ENCODE measurements at regions not wholly inside any gene's neighbourhood (a gene's known extent, or its start where the extent isn't known, plus 50 kb on each side); places are given as distances from the start of the nearest gene placed in this dataset.

DNA sequence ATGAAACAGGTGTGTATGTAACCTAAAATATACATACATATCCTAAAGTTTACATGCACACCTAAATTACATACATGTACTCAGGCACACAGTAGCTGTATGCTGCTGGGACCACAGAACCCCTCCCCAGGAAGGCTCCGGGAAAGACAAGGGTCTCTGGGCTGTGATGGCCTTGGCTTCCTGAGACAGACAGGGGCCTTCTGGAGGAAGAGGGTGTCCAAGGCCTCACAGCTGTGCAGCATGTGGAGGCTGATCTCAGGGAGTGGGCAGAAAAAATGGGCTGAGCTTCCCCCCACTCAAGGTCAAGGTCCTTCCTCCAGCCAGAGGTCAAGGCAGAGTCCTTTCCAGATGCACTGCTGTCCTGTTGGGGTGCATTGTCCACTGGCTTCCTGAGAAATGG, 129.1 kb upstream of the THBS2 start:
- H3K79me2 ChIP-seq (ENCODE audit: low read length) = no peaks in the 10 kb centered on the region

DNA sequence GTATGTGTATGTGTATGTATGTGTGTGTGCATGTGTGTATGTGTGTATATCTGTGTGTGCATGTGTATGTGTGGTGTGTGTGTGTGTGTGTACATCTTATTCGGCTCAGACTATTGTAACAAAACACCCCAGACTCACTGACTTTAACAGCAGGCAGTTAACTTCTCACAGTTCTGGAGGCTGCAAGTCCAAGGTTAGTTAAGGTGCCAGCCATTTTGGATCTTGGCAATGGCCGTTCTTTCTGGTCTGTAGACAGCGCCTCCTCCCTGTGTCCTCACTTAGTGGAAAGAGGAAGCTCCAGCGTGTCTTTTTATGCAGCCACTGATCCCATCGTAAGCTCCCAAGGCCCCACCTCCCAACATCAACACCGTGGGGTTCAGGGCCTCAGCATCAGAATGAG, 128.3 kb upstream of the THBS2 start:
- Histone ChIP-seq H3K4me1 (ENCODE audit: low read length) (no peaks in the 10 kb centered on the region), H2AFZ (ENCODE audit: low read length) (no peak overlapping the region), H3K4me2 (ENCODE audit: low read depth, low read length, poor library complexity, severe bottlenecking) (no peak overlapping the region), H3K36me3 (ENCODE audit: insufficient read depth, low read length) (no peaks in the 10 kb centered on the region), H4K20me1 (ENCODE audit: insufficient read depth, low read depth, low read length) (no peaks in the 10 kb centered on the region), H3K4me3 (ENCODE audit: low read length) (no peak overlapping the region), H3K79me2 (ENCODE audit: low read length) (no peaks in the 10 kb centered on the region), H3K9ac (ENCODE audit: low read length) (no peak overlapping the region), H3K27ac (ENCODE audit: low read length) (no peak overlapping the region), H3K27me3 (ENCODE audit: low read length) (no peaks in the 10 kb centered on the region), H3K9me3 (ENCODE audit: low read length) (no peaks in the 10 kb centered on the region; the same call in 1 of the 2 replicates), H3K9me2 (replicated peaks; ENCODE audit: insufficient read depth, low read length) (no peaks in the 10 kb centered on the region)
- no peak for DNase-seq

More for the DNA sequence above, 129.1 kb upstream of the THBS2 start:
- H3K36me3 ChIP-seq (ENCODE audit: insufficient read depth, low read length) = no peaks in the 10 kb centered on the region
- DNase-seq = no peak
- no peaks in the 10 kb centered on the region for H4K20me1 ChIP-seq (ENCODE audit: insufficient read depth, low read depth, low read length)
- H3K4me2 ChIP-seq (ENCODE audit: low read depth, low read length, poor library complexity, severe bottlenecking) = no peak overlapping the region
- H3K4me3 ChIP-seq (ENCODE audit: low read length) = no peak overlapping the region
- no peaks in the 10 kb centered on the region for H3K27me3 ChIP-seq (ENCODE audit: low read length)
- H3K4me1 ChIP-seq (ENCODE audit: low read length) = no peaks in the 10 kb centered on the region
- H3K9me2 ChIP-seq (replicated peaks; ENCODE audit: insufficient read depth, low read length) = no peaks in the 10 kb centered on the region
- no peaks in the 10 kb centered on the region; the same call in 1 of the 2 replicates for H3K9me3 ChIP-seq (ENCODE audit: low read length)
- no peak overlapping the region for H2AFZ ChIP-seq (ENCODE audit: low read length)
- no peak overlapping the region for H3K27ac ChIP-seq (ENCODE audit: low read length)
- no peak overlapping the region for H3K9ac ChIP-seq (ENCODE audit: low read length)

DNA sequence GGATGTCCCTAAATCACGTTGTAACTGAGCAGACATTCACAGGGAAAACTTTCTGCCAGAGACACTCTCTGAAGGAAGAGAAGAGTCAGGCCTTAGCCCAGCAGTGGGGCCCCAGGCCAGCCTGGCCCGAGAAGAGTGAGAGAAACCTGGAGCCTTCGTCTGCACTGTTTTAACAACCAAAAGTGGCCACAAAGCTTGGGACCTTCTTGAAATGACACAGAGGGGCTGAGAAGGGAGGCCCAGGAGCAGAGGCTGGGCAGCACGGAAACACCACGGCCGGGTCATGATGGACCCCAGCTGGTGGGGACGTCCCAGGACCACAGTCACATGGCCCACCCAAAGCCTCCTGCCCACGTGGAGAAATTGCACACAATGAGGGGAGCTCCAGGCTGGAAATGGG, 126.8 kb upstream of the THBS2 start:
- H3K9me3 ChIP-seq (ENCODE audit: low read length) = no peaks in the 10 kb centered on the region; the same call in 1 of the 2 replicates
- no peak overlapping the region for H2AFZ ChIP-seq (ENCODE audit: low read length)
- H3K79me2 ChIP-seq (ENCODE audit: low read length) = no peaks in the 10 kb centered on the region
- no peak overlapping the region for H3K27ac ChIP-seq (ENCODE audit: low read length)
- H3K4me1 ChIP-seq (ENCODE audit: low read length) = no peaks in the 10 kb centered on the region
- no peaks in the 10 kb centered on the region for H3K27me3 ChIP-seq (ENCODE audit: low read length)
- no peaks in the 10 kb centered on the region for H3K9me2 ChIP-seq (replicated peaks; ENCODE audit: insufficient read depth, low read length)
- no peak overlapping the region for H3K9ac ChIP-seq (ENCODE audit: low read length)
- no peaks in the 10 kb centered on the region for H3K36me3 ChIP-seq (ENCODE audit: insufficient read depth, low read length)
- no peak overlapping the region for H3K4me3 ChIP-seq (ENCODE audit: low read length)
- no peaks in the 10 kb centered on the region for H4K20me1 ChIP-seq (ENCODE audit: insufficient read depth, low read depth, low read length)
- DNase-seq = no peak
- H3K4me2 ChIP-seq (ENCODE audit: low read depth, low read length, poor library complexity, severe bottlenecking) = no peak overlapping the region

DNA sequence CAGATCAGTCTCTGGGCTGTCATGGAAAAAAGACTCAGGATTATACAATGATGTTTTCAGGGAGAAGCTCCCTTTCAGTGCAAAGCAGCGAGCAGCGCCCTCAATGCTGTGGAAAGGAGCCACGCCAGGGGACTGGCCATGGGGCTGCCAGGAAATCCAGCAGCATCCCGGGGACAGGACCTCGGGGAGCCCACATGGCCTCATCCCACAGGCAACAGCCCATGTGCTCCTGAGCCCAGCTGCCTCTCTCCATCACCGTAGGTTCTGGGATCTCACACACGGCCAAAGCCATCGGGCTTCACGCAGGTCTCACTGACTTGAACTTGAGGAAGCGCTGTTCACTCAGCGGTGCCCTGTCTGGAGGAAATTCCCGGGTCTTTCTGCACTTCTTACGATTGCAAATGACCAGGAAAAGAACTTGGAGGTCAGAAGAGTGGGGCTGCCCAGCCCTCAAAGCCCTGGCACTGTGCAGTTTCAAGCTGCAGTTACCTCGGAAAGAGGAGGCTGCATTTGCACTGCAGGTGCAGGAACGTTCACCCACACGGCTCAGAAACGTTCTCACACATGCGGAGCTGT, 125.9 kb upstream of the THBS2 start:
- Histone ChIP-seq H3K4me1 (ENCODE audit: low read length) (no peaks in the 10 kb centered on the region), H3K9me3 (ENCODE audit: low read length) (no peaks in the 10 kb centered on the region; the same call in 1 of the 2 replicates), H3K79me2 (ENCODE audit: low read length) (no peaks in the 10 kb centered on the region), H4K20me1 (ENCODE audit: insufficient read depth, low read depth, low read length) (no peaks in the 10 kb centered on the region), H3K9me2 (replicated peaks; ENCODE audit: insufficient read depth, low read length) (no peaks in the 10 kb centered on the region), H3K9ac (ENCODE audit: low read length) (no peak overlapping the region), H3K27ac (ENCODE audit: low read length) (no peak overlapping the region), H3K36me3 (ENCODE audit: insufficient read depth, low read length) (no peaks in the 10 kb centered on the region), H3K4me3 (ENCODE audit: low read length) (no peak overlapping the region), H3K27me3 (ENCODE audit: low read length) (no peaks in the 10 kb centered on the region), H2AFZ (ENCODE audit: low read length) (no peak overlapping the region), H3K4me2 (ENCODE audit: low read depth, low read length, poor library complexity, severe bottlenecking) (no peak overlapping the region)
- DNase-seq = no peak

DNA sequence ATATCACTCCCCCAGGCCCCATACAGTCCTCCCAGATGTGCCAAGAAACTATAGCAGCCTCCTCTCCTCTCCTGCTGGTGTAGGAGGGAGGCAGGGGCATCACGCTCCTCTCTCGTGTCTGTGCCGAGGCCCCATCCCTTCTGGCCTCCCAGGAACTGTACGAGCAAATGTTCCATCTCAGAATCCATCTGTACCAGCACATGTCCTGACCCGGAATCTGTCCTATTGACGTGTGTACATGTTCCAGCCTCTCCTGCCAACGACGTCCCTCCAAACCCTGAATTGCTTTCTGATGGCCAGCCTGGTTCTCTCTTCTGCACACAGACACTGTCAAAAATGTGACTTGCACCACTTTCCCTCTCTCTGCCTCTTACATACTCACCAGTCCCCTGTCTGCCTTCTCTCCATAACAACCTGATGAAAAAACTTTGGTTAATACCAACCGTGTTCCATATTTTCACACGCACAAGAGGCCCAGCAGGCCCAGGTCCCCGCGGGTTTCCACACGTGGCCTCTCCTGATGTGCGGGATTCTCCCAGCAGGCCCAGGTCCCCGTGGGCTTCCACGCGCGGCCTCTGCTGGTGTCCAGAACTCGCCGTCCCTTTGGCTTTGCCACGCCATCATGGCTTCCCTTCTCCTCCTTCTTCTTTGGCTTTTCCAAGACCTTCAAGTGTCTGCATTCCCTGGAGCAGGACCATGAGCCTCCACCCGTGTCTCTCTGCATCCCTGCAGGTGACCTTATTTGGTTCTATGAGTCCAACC, 125.2 kb upstream of the THBS2 start:
- no peak overlapping the region for H3K9ac ChIP-seq (ENCODE audit: low read length)
- H3K27ac ChIP-seq (ENCODE audit: low read length) = no peak overlapping the region
- H3K4me2 ChIP-seq (ENCODE audit: low read depth, low read length, poor library complexity, severe bottlenecking) = no peak overlapping the region
- H2AFZ ChIP-seq (ENCODE audit: low read length) = no peak overlapping the region
- no peaks in the 10 kb centered on the region for H4K20me1 ChIP-seq (ENCODE audit: insufficient read depth, low read depth, low read length)
- H3K4me3 ChIP-seq (ENCODE audit: low read length) = no peak overlapping the region
- no peak for DNase-seq
- H3K79me2 ChIP-seq (ENCODE audit: low read length) = no peaks in the 10 kb centered on the region
- H3K9me3 ChIP-seq (ENCODE audit: low read length) = no peaks in the 10 kb centered on the region; the same call in 1 of the 2 replicates
- H3K36me3 ChIP-seq (ENCODE audit: insufficient read depth, low read length) = no peaks in the 10 kb centered on the region
- no peaks in the 10 kb centered on the region for H3K27me3 ChIP-seq (ENCODE audit: low read length)
- no peaks in the 10 kb centered on the region for H3K4me1 ChIP-seq (ENCODE audit: low read length)
- no peaks in the 10 kb centered on the region for H3K9me2 ChIP-seq (replicated peaks; ENCODE audit: insufficient read depth, low read length)

DNA sequence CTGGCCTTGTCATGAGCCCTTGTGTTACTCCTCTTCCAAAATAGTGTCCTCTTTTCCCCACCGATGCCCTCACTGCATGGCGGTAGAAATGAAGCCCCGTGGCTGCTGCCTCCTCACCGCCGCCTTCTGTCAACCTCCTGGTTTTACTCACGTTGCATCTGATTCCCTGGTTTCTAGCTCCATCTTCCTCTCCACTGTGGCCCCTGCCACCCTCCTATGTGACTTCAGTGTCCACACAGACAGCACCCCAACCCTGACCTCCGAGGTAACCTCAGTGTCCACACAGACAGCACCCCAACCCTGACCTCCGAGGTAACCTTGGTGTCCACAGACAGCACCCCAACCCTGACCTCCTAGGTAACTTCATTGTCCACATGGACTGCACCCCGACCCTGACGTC, 122.8 kb upstream of the THBS2 start:
- no peaks in the 10 kb centered on the region for H3K27me3 ChIP-seq (ENCODE audit: low read length)
- H3K4me2 ChIP-seq (ENCODE audit: low read depth, low read length, poor library complexity, severe bottlenecking) = no peak overlapping the region
- DNase-seq = no peak
- H3K36me3 ChIP-seq (ENCODE audit: insufficient read depth, low read length) = no peaks in the 10 kb centered on the region
- no peak overlapping the region for H3K9ac ChIP-seq (ENCODE audit: low read length)
- no peak overlapping the region for H2AFZ ChIP-seq (ENCODE audit: low read length)
- H3K4me1 ChIP-seq (ENCODE audit: low read length) = no peaks in the 10 kb centered on the region
- no peaks in the 10 kb centered on the region for H4K20me1 ChIP-seq (ENCODE audit: insufficient read depth, low read depth, low read length)
- H3K9me2 ChIP-seq (replicated peaks; ENCODE audit: insufficient read depth, low read length) = no peaks in the 10 kb centered on the region
- H3K4me3 ChIP-seq (ENCODE audit: low read length) = no peak overlapping the region
- no peaks in the 10 kb centered on the region for H3K9me3 ChIP-seq (ENCODE audit: low read length)
- H3K27ac ChIP-seq (ENCODE audit: low read length) = no peak overlapping the region
- H3K79me2 ChIP-seq (ENCODE audit: low read length) = no peaks in the 10 kb centered on the region

DNA sequence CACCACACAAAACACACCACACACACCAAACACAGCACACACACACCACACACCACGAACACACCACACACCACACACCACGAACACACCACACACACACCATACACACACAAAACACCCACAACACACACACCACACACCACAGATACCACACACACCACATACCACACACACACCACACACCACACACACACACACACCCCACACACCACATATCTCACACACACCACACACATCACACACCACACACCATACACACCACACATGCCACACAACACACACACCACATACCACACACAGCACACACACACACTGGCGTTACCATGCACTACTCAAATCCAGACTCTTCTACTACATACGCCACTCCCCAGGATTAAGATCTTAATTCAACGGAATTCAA, 118.9 kb upstream of the THBS2 start:
- Histone ChIP-seq H3K4me2 (ENCODE audit: low read depth, low read length, poor library complexity, severe bottlenecking) (no peak overlapping the region), H3K79me2 (ENCODE audit: low read length) (no peaks in the 10 kb centered on the region), H3K27ac (ENCODE audit: low read length) (no peak overlapping the region), H3K9ac (ENCODE audit: low read length) (no peak overlapping the region), H3K9me2 (replicated peaks; ENCODE audit: insufficient read depth, low read length) (no peaks in the 10 kb centered on the region), H2AFZ (ENCODE audit: low read length) (no peak overlapping the region), H3K9me3 (ENCODE audit: low read length) (no peaks in the 10 kb centered on the region), H3K4me3 (ENCODE audit: low read length) (no peak overlapping the region), H3K27me3 (ENCODE audit: low read length) (no peaks in the 10 kb centered on the region), H3K36me3 (ENCODE audit: insufficient read depth, low read length) (no peaks in the 10 kb centered on the region), H4K20me1 (ENCODE audit: insufficient read depth, low read depth, low read length) (no peaks in the 10 kb centered on the region), H3K4me1 (ENCODE audit: low read length) (no peaks in the 10 kb centered on the region)
- no peak for DNase-seq

DNA sequence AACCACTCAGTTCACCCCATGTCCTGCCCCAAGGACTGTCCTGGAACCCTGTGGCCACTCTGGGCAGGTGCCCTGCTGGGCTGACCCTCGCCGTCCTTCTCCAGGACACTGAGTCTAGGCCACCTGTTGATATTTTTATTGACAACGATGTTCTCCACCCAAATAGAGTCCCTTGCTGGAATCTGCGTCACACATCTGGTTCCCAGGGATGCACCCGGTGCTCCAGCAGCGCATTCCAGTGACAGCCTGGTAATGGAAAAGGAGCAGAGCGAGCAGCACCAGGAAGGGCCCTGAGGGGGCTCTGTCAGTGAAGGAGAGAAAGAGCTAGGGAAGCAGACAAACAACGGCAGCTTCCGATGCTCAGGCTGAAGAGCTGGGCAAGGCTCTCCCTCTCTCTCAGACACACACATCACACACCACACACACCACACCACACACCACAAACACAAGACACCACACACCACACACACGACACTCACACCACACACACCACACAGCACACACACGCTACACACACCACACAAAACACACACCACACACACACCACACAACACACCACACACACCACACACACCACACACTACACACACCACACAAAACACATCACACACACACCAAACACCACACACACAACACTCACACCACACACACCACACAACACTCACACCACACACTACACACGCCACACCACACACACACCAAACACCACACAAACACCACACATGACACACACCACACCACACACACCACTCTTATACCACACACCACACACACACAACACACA, 117.9 kb upstream of the THBS2 start:
- Histone ChIP-seq H3K9me2 (replicated peaks; ENCODE audit: insufficient read depth, low read length) (no peaks in the 10 kb centered on the region), H3K27me3 (ENCODE audit: low read length) (no peaks in the 10 kb centered on the region)
- DNase-seq = no peak

More for the DNA sequence above, 117.9 kb upstream of the THBS2 start:
- H3K4me1 ChIP-seq (ENCODE audit: low read length) = no peaks in the 10 kb centered on the region
- H3K4me2 ChIP-seq (ENCODE audit: low read depth, low read length, poor library complexity, severe bottlenecking) = no peak overlapping the region
- H3K27ac ChIP-seq (ENCODE audit: low read length) = no peak overlapping the region
- no peaks in the 10 kb centered on the region for H3K36me3 ChIP-seq (ENCODE audit: insufficient read depth, low read length)
- no peaks in the 10 kb centered on the region for H3K9me3 ChIP-seq (ENCODE audit: low read length)
- H3K9ac ChIP-seq (ENCODE audit: low read length) = no peak overlapping the region
- H3K79me2 ChIP-seq (ENCODE audit: low read length) = no peaks in the 10 kb centered on the region
- no peak overlapping the region for H3K4me3 ChIP-seq (ENCODE audit: low read length)
- H2AFZ ChIP-seq (ENCODE audit: low read length) = no peak overlapping the region
- H4K20me1 ChIP-seq (ENCODE audit: insufficient read depth, low read depth, low read length) = no peaks in the 10 kb centered on the region
